ENCODE measurements at regions not wholly inside any gene's neighbourhood (a gene's known extent, or its start where the extent isn't known, plus 50 kb on each side); places are given as distances from the start of the nearest gene placed in this dataset.

DNA sequence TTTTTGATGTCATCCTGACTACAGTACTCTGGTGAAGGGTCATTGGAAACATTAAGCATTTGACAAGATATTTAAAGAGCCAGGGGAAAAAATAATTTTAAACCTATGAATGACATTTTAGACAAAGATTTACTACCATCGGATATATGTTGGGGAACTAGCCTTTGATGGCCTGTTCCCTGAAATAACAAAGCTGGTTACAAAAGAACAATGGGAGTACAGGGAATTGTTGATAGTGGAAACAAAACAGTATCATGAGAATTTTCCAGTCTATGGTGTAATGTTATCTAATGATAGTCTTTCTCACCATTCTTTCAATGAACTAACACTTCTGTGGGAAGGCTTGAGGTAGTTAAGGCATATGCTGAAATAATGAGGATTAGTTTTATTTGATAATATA is 125.9 kb upstream of the KLHL4 start:
- TF ChIP-seq JUND (IDR thresholded peaks at IDR 0.05) (no peak), GABPA (IDR thresholded peaks at IDR 0.05; ENCODE audit: low read depth) (no peak), CHD2 (IDR thresholded peaks at IDR 0.05; ENCODE audit: low read length, partially characterized antibody) (no peak), TAF1 (IDR thresholded peaks at IDR 0.05; ENCODE audit: borderline replicate concordance, low read depth, low read length) (no peak), EZH2phosphoT487 (IDR thresholded peaks at IDR 0.05; ENCODE audit: borderline replicate concordance, low read depth) (no peak), POLR2AphosphoS5 (IDR thresholded peaks at IDR 0.05; ENCODE audit: low read depth, low read length) (no peak), SIN3A (IDR thresholded peaks at IDR 0.05; ENCODE audit: borderline replicate concordance, low read depth, low read length) (no peak), NFIC (IDR thresholded peaks at IDR 0.05; ENCODE audit: borderline replicate concordance) (no peak), RCOR1 (IDR thresholded peaks at IDR 0.05; ENCODE audit: low read length) (no peak)
- TF ChIP-seq, protein P1, sequence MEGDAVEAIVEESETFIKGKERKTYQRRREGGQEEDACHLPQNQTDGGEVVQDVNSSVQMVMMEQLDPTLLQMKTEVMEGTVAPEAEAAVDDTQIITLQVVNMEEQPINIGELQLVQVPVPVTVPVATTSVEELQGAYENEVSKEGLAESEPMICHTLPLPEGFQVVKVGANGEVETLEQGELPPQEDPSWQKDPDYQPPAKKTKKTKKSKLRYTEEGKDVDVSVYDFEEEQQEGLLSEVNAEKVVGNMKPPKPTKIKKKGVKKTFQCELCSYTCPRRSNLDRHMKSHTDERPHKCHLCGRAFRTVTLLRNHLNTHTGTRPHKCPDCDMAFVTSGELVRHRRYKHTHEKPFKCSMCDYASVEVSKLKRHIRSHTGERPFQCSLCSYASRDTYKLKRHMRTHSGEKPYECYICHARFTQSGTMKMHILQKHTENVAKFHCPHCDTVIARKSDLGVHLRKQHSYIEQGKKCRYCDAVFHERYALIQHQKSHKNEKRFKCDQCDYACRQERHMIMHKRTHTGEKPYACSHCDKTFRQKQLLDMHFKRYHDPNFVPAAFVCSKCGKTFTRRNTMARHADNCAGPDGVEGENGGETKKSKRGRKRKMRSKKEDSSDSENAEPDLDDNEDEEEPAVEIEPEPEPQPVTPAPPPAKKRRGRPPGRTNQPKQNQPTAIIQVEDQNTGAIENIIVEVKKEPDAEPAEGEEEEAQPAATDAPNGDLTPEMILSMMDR (IDR thresholded peaks at IDR 0.05): no peak
- TF ChIP-seq, protein P2, sequence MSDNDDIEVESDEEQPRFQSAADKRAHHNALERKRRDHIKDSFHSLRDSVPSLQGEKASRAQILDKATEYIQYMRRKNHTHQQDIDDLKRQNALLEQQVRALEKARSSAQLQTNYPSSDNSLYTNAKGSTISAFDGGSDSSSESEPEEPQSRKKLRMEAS (IDR thresholded peaks at IDR 0.05; ENCODE audit: low read depth): no peak
- TF ChIP-seq, protein P3, sequence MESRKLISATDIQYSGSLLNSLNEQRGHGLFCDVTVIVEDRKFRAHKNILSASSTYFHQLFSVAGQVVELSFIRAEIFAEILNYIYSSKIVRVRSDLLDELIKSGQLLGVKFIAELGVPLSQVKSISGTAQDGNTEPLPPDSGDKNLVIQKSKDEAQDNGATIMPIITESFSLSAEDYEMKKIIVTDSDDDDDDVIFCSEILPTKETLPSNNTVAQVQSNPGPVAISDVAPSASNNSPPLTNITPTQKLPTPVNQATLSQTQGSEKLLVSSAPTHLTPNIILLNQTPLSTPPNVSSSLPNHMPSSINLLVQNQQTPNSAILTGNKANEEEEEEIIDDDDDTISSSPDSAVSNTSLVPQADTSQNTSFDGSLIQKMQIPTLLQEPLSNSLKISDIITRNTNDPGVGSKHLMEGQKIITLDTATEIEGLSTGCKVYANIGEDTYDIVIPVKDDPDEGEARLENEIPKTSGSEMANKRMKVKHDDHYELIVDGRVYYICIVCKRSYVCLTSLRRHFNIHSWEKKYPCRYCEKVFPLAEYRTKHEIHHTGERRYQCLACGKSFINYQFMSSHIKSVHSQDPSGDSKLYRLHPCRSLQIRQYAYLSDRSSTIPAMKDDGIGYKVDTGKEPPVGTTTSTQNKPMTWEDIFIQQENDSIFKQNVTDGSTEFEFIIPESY (IDR thresholded peaks at IDR 0.05; ENCODE audit: borderline replicate concordance, low read depth): no peak
